ENCODE measurements at regions not wholly inside any gene's neighbourhood (a gene's known extent, or its start where the extent isn't known, plus 50 kb on each side); places are given as distances from the start of the nearest gene placed in this dataset.

DNA sequence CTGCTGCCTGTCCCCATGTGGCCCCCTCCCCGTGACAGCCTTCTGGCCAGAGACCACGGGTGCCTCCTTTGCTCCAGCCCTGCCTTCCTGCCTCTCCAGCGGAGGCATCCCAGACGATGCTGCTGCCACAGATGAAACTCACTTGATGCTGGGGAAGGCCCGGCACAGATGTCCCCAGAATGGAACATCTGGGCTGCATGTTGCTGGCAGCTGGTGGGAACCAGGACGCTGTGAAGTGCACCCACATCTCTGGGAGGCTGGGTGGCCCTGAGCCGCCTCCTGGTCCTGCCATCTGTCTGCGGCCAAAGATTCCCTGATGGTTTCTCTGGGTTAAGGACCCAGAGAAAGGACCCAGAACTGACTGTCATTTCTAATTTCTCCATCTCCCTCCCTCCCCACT is 51.9 kb upstream of the PTPRS start:
- no peak for DNase-seq (ENCODE audit: low spot score)

DNA sequence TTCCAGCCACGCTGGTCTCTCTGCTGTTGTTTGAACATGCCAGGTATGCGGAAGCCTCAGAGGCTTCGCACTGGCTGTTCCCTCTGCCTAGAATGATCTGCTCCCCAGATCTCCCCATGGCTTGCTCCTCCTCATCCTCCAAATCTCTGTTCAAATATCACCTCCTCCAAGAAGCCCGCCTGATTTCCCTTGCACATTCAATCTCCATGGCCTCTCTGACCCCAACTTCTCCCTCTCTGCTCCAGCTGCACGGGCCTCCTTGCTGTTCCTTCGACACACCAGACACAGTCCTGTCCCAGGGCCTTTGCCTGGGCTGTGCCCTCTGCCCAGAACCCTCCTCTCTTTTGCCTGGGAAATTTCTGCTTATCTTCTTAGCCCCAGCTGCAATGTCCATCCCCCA is 52.5 kb upstream of the PTPRS start:
- DNase-seq (ENCODE audit: low spot score) = no peak

DNA sequence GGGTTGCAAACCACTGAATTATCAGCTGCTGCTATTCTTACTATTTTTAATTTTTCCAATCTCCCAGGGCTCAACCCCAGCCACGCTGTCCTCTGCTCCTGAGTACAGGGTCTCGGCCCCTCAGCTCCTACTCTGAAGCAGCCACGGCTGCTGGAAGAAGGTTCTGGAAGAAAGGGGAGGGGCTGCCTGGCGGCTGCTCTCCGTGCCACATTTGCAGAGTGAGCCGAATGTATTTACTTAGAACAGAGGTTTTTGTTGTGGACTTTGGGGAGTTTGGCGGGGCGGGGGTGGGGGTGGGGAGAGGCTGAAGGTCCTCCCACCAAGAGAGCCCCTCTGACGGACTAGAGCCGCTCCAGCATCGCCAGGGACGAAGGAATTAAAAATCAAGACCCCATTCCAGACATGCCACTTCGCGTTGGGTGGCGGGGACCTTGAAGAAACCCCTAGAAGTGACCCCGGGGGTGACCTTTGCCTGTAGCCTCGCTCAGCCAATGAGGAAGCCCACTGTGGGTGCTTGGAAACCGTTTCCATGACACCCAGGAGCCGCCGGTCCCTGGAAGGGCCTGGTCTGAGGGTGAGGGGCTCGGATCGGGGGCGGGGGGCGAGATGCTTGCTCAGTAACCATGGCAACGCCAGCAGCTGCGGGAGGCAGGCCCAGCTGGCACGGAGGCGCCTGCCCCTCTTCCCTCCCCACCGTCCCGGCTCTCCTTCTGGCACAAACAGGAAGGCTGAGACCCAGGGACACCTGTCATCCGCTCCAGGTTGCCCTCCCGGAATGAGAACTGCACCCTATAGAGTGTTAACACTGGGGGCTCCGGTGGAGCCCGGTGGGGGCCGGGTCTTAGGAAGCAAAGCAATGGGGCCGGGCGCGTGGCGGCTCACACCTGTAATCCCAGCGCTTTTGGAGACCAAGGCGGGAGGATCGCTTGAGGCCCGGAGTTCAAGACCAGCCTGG is 54.2 kb upstream of the PTPRS start:
- peak; percentile 62 for DNase-seq (ENCODE audit: low spot score)

DNA sequence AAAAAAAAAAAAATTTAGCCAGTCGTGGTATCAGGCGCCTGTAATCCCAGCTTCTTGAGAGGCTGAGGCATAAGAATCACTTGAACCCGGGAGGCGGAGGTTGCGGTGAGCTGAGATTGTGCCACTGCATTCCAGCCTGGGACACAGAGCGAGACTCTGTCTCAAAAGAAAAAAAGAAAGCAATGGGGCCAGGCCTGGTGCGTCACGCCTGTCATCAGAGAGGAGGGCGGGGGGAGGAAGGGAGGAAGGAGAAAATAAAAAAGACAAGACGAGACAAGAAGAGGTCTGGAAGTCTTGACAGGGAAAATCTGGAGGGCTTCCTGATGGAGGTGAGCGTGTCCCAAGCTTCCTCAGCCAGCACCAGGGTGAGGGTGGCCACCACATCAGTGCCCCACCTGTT is 54.9 kb upstream of the PTPRS start:
- DNase-seq (ENCODE audit: low spot score) = no peak

DNA sequence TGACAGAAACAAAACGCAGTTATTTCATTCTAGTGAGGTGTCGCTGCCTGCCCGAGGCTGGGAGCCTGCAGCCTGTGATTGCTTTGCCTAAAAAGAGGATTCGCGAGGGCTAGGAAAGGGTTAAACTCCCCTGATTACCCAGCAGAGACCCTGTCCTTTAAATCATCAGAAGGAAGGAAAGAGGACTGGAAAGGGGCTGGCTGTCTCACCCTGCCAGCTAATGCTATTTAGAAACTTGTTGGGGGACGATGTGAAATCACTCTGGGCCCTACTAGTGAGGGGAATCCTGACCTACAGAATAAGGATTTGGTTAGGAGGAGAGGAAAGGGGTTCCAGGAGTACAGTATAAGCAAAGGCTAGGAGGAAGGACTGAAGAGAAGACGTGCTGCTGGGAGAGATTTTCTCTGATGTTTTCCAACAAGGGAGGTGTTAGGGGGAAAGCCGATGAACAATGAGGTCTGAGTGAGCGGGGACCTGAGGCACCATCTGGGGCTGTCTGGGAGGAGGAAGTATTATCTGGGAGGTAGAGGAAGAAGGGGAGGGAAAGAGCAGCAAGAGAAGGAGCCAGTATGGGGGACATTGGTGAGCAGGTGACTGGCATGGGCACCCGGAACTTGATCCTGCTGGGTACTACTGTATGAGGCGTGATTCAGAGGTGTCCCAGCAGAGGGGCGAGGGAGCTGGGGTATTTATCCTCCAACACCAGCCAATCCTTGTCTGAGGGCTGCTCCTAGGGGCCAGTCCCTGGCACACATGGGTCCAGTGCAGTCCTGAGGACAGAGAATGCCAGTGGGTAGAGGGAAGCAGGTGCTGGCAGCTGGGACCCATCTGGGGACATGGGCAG is 55.7 kb upstream of the PTPRS start:
- no peak for DNase-seq (ENCODE audit: low spot score)

DNA sequence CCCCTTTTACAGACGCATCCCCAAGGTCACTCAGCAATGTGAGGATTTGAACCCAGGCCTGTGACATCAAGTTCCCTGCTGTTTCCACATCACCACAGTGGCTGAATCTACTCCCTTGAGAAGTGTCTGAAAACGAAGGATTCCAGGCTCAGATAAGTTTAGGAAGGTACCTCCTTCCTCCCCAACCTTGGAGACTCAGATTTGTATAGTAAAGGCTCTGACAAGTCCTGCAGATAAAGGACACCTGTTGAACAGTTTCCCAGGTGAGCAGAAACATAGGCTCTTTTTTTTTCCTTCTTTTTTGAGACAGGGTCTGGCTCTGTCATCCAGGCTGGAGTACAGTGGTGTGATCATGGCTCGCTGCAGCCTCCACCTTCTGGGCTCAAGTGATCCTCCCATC is 56.4 kb upstream of the PTPRS start:
- DNase-seq (ENCODE audit: low spot score) = no peak

DNA sequence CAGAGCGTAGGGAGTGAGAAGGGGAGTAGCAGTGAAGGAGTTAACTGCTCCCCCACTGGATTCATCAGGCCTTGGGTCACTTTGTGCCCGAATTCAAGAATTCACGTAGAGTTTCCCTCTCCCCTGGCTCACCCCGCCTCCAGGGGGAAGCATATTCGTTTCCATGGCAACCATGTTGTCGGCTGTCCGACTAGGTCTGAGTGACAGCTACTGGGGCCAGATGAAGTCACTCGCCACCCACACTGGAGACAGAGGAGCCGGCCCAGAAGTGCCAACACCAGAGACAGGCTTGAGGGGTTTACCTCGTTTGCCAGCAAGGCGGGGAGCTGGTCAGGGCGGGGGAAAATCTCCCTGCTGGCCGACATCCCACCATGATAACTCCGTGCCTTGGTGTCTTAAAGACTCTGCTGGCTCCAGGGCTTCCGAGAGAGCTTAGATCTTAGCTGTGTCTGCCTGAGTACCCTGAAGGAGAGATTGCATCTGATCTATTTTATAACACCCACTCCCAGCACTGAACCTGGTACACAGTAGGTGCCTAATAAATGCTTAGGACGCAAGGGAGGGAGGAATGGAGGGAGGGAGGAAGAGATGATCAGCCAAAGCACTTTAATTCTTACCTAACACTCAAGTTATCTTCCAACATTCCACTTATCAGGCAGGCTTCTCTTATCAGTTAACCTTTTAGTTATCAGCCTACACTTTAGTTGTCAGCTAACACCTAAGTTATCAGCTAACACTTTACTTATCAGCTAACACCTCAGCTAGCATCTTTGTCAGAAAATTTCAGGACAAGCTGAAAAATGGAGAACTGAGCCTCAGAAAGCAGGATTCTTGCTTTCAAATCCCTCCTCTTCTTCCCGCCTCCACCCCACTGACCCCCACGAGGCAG is 57.2 kb upstream of the ZNRF4 start:
- peak; percentile 56 for DNase-seq (ENCODE audit: low spot score)

DNA sequence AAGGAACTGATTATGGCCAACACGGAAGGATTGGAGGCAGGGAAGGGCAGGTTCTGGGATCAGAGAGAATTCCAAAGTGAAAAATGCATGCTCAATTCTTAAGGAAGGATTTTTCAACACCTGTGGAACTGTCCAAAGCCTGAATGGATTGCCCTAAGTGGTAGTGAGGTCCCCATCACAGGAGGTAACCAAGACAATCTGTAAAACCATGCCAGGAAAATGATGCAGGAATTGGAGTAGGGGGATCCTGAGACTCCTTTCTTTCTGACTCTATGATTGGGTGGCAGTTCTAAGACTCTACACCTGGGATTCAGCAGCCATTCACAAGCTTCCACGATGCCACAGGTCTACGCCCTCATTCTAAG is 56.5 kb upstream of the ZNRF4 start:
- DNase-seq (ENCODE audit: low spot score) = no peak

DNA sequence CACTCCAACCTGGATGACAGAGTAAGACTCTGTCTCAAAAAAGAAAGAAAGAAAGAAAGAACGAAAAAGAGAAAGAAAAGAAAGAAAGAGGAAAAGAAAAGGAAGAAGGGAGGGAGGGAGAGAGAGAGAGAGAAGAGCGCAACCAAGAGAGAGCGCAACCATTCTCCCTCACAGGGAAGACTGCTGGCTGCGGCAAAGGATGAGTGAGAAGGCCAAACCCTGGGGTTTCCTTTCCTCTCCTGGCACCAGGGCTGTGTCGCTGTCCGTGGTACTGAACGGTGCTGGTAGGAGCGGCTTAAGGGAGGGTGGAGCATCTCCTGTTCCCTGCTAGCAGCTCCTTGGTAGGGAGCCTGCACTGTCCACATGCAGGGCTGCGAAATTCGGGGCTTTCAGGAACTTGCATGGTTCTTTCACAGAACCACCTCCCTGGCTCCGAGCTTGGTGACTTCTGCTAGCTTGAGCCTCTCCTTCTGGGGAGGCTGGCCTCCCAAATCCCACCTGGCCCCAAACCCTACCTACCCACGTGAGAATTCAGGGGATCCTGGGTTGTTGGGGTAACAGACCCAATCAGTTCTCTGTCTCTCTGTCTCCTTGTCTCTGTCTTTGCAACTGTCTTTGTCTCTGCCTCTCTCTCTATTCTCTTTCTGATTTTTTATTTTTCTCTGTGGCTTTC is 51.1 kb upstream of the ZNRF4 start:
- DNase-seq (ENCODE audit: low spot score) = no peak

All from SK-N-DZ (cell line).